ENCODE measurements at regions not wholly inside any gene's neighbourhood (a gene's known extent, or its start where the extent isn't known, plus 50 kb on each side); places are given as distances from the start of the nearest gene placed in this dataset.
A peak's percentile ranks its signal among the peaks of the same experiment; 100 is the strongest.
"Not testable (repeated sequence)": the region's sequence is repeated elsewhere in the genome, so short reads cannot be mapped to it uniquely, and the experiment has no call there.

GRCh38 chr2:138066139-138066806 lies 102.0 kb downstream of the HNMT start:
- Histone ChIP-seq H3K36me3 (ENCODE audit: control insufficient read depth, insufficient read depth, low read length) (no peaks in the 10 kb centered on the region), H3K4me3 (ENCODE audit: low read depth, low read length) (no peak overlapping the region), H3K27me3 (ENCODE audit: control insufficient read depth, insufficient read depth, low read length) (no peaks in the 10 kb centered on the region)
- no peak for TF ChIP-seq CTCF (IDR thresholded peaks at IDR 0.05; ENCODE audit: insufficient read depth, low read length, poor library complexity, severe bottlenecking)
- DNase-seq (ENCODE audit: low read depth): no peak

GRCh38 chr2:138066841-138067240 lies 102.6 kb downstream of the HNMT start:
- DNase-seq (ENCODE audit: low read depth): no peak
- Histone ChIP-seq H3K27me3 (ENCODE audit: control insufficient read depth, insufficient read depth, low read length) (no peaks in the 10 kb centered on the region), H3K4me3 (ENCODE audit: low read depth, low read length) (no peak overlapping the region), H3K36me3 (ENCODE audit: control insufficient read depth, insufficient read depth, low read length) (no peaks in the 10 kb centered on the region)
- no peak for TF ChIP-seq CTCF (IDR thresholded peaks at IDR 0.05; ENCODE audit: insufficient read depth, low read length, poor library complexity, severe bottlenecking)

GRCh38 chr2:138068669-138069068 lies 104.4 kb downstream of the HNMT start:
- not testable (repeated sequence) for H3K4me3 ChIP-seq (ENCODE audit: low read depth, low read length); H3K27me3 ChIP-seq (ENCODE audit: control insufficient read depth, insufficient read depth, low read length); H3K36me3 ChIP-seq (ENCODE audit: control insufficient read depth, insufficient read depth, low read length); DNase-seq (ENCODE audit: low read depth)

GRCh38 chr2:138071042-138071719 lies 106.9 kb downstream of the HNMT start:
- DNase-seq (ENCODE audit: low read depth); H3K27me3 ChIP-seq (ENCODE audit: control insufficient read depth, insufficient read depth, low read length); H3K4me3 ChIP-seq (ENCODE audit: low read depth, low read length); H3K36me3 ChIP-seq (ENCODE audit: control insufficient read depth, insufficient read depth, low read length): not testable (repeated sequence)

GRCh38 chr2:138071720-138072719 lies 107.7 kb downstream of the HNMT start:
- no peak overlapping the region for H3K4me3 ChIP-seq (ENCODE audit: low read depth, low read length)
- no peak for TF ChIP-seq CTCF (IDR thresholded peaks at IDR 0.05; ENCODE audit: insufficient read depth, low read length, poor library complexity, severe bottlenecking)
- H3K36me3 ChIP-seq (ENCODE audit: control insufficient read depth, insufficient read depth, low read length): no peaks in the 10 kb centered on the region
- peak; percentile 97 for DNase-seq (ENCODE audit: low read depth)
- no peaks in the 10 kb centered on the region for H3K27me3 ChIP-seq (ENCODE audit: control insufficient read depth, insufficient read depth, low read length)

GRCh38 chr2:138078153-138078552 lies 113.9 kb downstream of the HNMT start:
- TF ChIP-seq CTCF (IDR thresholded peaks at IDR 0.05; ENCODE audit: insufficient read depth, low read length, poor library complexity, severe bottlenecking): no peak

More at GRCh38 chr2:138078153-138078552, 113.9 kb downstream of the HNMT start:
- no peak for DNase-seq (ENCODE audit: low read depth)
- Histone ChIP-seq H3K27me3 (ENCODE audit: control insufficient read depth, insufficient read depth, low read length) (no peaks in the 10 kb centered on the region), H3K4me3 (ENCODE audit: low read depth, low read length) (no peak overlapping the region), H3K36me3 (ENCODE audit: control insufficient read depth, insufficient read depth, low read length) (no peaks in the 10 kb centered on the region)
